Small intestine (tissue), 7 donors: ENCODE measurements at regions not wholly inside any gene's neighbourhood (a gene's known extent, or its start where the extent isn't known, plus 50 kb on each side); places are given as distances from the start of the nearest gene placed in this dataset.

ENCODE experiments used
- DNase-seq, 2 donors: peaks; one replicate each; pipeline versions ENCODE4 v3.0.0 to v3.0.0-alpha.2; 2013
- FAIRE-seq: peaks from 2 replicates; lab custom pipeline; 2012; peaks lifted over from hg19 to GRCh38; lab: Jason Lieb, UNC
- H3K27ac ChIP-seq, 3 donors: one replicate each; pipeline ENCODE4 v1.5.1; 2013; ENCODE audit warnings: low read length in 2 of 3, mild to moderate bottlenecking in 2 of 3, control low read depth in 1 of 3, inconsistent platforms in 1 of 3, low read depth in 1 of 3, moderate library complexity in 1 of 3
- H3K27me3 ChIP-seq, 3 donors: one replicate each; pipeline ENCODE4 v1.6.1; 2013; ENCODE audit warnings: low read length in 3 of 3, inconsistent platforms in 1 of 3; ENCODE audit not compliant: control insufficient read depth in 3 of 3, insufficient read depth in 3 of 3
- H3K36me3 ChIP-seq, 3 donors: one replicate each; pipeline ENCODE4 v1.6.1; 2013; ENCODE audit warnings: low read length in 3 of 3, inconsistent platforms in 1 of 3, low read depth in 1 of 3, mild to moderate bottlenecking in 1 of 3, moderate library complexity in 1 of 3; ENCODE audit not compliant: control insufficient read depth in 3 of 3, insufficient read depth in 2 of 3
- H3K4me1 ChIP-seq, 3 donors: one replicate each; pipeline ENCODE4 v1.6.1; 2013; ENCODE audit warnings: low read length in 2 of 3, inconsistent platforms in 1 of 3, low read depth in 1 of 3, mild to moderate bottlenecking in 1 of 3, moderate library complexity in 1 of 3; ENCODE audit not compliant: control insufficient read depth in 3 of 3, insufficient read depth in 2 of 3
- H3K4me3 ChIP-seq, 3 donors: one replicate each; pipeline ENCODE4 v1.5.1; 2013; ENCODE audit warnings: low read length in 3 of 3, control low read depth in 1 of 3, inconsistent platforms in 1 of 3, low read depth in 1 of 3, mild to moderate bottlenecking in 1 of 3, moderate library complexity in 1 of 3
- H3K9me3 ChIP-seq, 2 donors: one replicate each; pipeline ENCODE4 v1.6.1; 2013; ENCODE audit warnings: low read depth in 1 of 2, low read length in 1 of 2; ENCODE audit not compliant: control insufficient read depth in 2 of 2, insufficient read depth in 1 of 2
- WGBS, 3 donors: extraction: QIAGEN DNeasy Blood & Tissue Kit; methylation state at CpG; one replicate each; pipeline ENCODE4 v1.1.7; 2013; 5-methylcytosine and 5-hydroxymethylcytosine counted together
- donor health status: healthy with polysubstance abuse.
- donor health status: control.
- donor health status: control.
- donor health status: Bipolar disorder and iron deficiency.
- donor health status: healthy.

DNA sequence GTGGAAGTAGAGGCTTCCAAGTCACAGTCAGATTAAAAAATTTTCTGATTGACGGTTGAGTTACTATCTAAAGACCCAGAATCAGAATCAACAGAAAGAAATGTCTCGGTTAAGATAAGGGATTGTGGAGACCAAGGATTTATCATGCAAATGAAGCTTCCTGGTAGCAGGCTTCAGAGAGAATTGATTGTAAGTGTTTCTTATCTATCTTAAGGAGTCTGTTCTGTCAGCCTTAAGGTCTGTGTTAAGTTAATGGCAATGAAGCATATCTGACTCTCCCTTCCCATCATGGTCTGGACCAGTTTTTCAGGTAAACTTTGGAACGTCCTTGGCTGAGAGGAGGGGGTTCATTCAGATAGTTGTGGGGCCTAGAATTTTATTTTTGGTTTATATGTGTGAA is 780.2 kb downstream of the FAM133A start:
- no peak overlapping the region for H3K4me3 ChIP-seq
- no peaks in the 10 kb centered on the region for H3K4me1 ChIP-seq
- no peaks in the 10 kb centered on the region for H3K9me3 ChIP-seq
- whole genome bisulfite sequencing, 3 donors = 30 to 31% (median 31%) methylated on average over 3 of the region's 3 CpGs
- no peak for DNase-seq
- H3K36me3 ChIP-seq = no peaks in the 10 kb centered on the region
- no peak overlapping the region for H3K27ac ChIP-seq
- no peak for FAIRE-seq
- no peaks in the 10 kb centered on the region for H3K27me3 ChIP-seq

DNA sequence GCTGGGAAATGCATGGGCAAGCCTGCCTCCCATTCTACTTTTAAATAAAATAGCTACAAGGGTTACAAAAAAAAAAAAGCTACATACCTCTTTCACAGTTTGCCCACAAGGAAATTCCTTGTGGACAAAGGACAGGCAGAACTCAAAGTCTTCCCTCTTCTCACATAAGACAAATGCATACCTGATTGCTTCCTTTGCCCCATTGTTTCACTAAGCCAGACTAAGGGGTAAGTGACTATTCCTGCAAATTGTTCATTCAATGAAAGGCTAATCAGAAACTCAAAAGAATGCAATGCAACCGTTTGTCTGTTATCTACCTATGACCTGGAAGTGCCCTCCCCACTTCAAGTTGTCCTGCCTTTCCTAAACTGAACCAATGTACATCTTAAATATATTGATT is 780.6 kb downstream of the FAM133A start:
- Histone ChIP-seq H3K27me3 (no peaks in the 10 kb centered on the region), H3K27ac (no peak overlapping the region), H3K36me3 (no peaks in the 10 kb centered on the region), H3K4me1 (no peaks in the 10 kb centered on the region), H3K9me3 (no peaks in the 10 kb centered on the region), H3K4me3 (no peak overlapping the region)
- FAIRE-seq (no peak), DNase-seq (no peak)
- WGBS, 3 donors = 0 to 9% (median 4%) methylated on average over 1 of the region's 1 CpG

DNA sequence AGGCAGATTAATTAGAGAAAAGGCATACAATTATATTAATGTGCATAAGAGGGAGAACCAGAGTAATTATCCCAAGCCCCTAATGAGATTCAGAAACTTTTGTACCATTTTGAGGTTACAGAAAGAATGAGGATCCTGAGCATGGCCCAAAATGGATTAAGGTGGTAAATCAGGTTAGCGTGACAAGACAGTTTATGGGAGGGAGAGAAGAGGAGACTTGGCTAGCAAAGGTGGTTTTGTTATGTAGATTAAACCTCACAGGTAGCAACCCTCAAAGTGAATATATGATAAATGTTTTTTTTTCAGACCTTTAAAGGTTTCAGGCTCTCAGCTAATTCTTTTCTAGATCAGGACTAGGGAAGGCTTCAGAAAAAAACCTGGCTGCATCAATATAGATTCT is 781.8 kb downstream of the FAM133A start:
- FAIRE-seq (no peak), DNase-seq (no peak)
- no peak overlapping the region for H3K27ac ChIP-seq
- no peaks in the 10 kb centered on the region for H3K36me3 ChIP-seq
- no peak overlapping the region for H3K4me3 ChIP-seq
- no peaks in the 10 kb centered on the region for H3K9me3 ChIP-seq
- 69 to 95% (median 90%) methylated on average over 1 of the region's 1 CpG for WGBS, 3 donors
- no peaks in the 10 kb centered on the region for H3K4me1 ChIP-seq
- no peaks in the 10 kb centered on the region for H3K27me3 ChIP-seq

DNA sequence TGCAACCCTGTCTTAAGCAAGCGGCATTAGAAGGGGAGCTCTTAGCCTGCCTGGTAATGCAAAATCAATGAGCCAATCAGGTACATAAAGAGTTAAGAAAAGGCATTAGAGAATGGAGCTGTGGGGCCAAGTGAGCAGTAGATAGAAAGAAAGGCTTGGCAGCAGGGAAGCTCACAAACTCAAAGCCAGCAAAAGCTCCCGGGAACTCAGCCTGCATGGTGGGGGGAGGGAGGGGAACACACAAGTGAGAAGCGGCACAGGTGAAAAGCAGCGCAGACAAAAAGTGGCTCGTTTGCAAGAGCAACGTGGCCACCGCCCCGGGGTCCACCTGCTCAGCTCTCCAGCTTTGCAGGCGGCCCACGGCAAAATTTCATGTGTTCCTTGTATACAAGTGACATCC is 818.5 kb downstream of the FAM133A start:
- Histone ChIP-seq H3K27ac (no peak overlapping the region), H3K36me3 (no peaks in the 10 kb centered on the region), H3K4me1 (no peaks in the 10 kb centered on the region), H3K9me3 (peaks cover 0 to 3% of the 10 kb centered on the region in 2 donors), H3K4me3 (no peak overlapping the region), H3K27me3 (no peaks in the 10 kb centered on the region)
- FAIRE-seq = no peak
- WGBS, 3 donors = 25 to 51% (median 33%) methylated on average over 10 of the region's 10 CpGs
- DNase-seq = no peak

DNA sequence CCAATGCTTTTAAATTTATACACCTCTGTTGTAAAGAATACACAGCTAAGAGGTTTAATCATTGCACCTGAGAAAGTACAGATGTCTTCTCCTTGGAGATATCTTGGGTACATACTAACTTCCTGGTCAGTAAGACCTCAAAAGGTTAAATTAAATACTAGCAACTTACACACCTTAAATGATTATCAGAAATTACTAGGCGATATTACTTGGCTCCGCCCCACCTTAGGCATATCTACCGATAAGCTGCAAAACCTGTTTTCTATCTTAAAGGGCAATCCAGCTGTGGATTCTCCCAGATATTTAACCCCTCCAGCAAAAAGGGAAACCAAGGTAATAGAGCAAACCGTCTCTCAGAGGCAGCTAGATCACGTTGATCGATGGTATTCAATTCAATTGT is 819.4 kb downstream of the FAM133A start:
- Histone ChIP-seq H3K27me3 (no peaks in the 10 kb centered on the region), H3K27ac (no peak overlapping the region), H3K4me3 (no peak overlapping the region), H3K4me1 (no peaks in the 10 kb centered on the region), H3K9me3 (peaks cover 0 to 3% of the 10 kb centered on the region in 2 donors), H3K36me3 (no peaks in the 10 kb centered on the region)
- FAIRE-seq (no peak), DNase-seq (no peak)
- 18 to 63% (median 42%) methylated on average over 6 of the region's 6 CpGs for WGBS, 3 donors

DNA sequence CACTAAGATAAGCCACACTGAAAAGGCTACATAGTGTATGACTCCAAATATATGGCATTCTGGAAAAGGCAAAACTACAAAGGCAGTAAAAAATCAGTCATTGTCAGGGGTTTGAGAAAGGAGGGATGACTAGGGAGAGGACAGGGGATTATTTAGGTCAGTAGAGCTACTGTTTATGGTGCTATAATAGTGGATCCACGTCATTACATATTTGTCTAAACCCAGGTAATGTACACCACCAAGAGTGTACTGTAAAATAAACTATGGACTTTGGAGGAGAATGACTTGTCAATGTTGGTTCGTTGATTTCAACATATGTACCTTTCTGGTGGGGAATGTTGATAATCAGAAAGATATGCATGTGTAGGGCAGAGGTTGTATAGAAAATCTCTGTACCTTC is 837.6 kb downstream of the FAM133A start:
- Histone ChIP-seq H3K27me3 (no peaks in the 10 kb centered on the region), H3K9me3 (no peaks in the 10 kb centered on the region), H3K27ac (peak overlapping the region in 1 of 3 donors; percentile 22), H3K4me1 (no peaks in the 10 kb centered on the region), H3K4me3 (no peak overlapping the region), H3K36me3 (no peaks in the 10 kb centered on the region)
- 17 to 29% (median 27%) methylated on average over 2 of the region's 2 CpGs for WGBS, 3 donors
- no peak for FAIRE-seq
- peak in 1 of 2 donors; percentile 49 for DNase-seq

DNA sequence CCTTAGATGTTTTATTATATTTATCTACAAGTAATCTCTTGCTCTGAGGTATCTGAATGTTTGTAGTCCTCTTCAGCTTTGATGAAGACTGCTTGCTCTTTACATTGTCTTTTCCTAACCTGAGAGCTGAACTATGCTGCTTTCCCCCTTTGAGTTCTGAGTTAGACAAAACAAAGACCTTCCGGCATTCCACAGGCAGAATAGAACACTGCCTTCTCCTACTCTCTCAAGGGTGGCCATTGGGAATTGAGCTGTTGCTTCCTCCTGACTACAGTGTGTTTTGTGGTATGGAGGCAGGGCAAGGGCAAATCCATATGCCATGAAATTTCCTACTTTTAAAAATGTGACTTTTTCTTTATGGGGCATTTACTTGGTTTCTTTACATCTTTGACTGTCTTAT is 841.0 kb downstream of the FAM133A start:
- Histone ChIP-seq H3K27me3 (no peaks in the 10 kb centered on the region), H3K36me3 (no peaks in the 10 kb centered on the region), H3K4me1 (no peaks in the 10 kb centered on the region), H3K9me3 (no peaks in the 10 kb centered on the region), H3K27ac (no peak overlapping the region), H3K4me3 (no peak overlapping the region)
- DNase-seq (no peak), FAIRE-seq (no peak)
- WGBS, 3 donors = 79 to 100% (median 90%) methylated on average over 1 of the region's 1 CpG

DNA sequence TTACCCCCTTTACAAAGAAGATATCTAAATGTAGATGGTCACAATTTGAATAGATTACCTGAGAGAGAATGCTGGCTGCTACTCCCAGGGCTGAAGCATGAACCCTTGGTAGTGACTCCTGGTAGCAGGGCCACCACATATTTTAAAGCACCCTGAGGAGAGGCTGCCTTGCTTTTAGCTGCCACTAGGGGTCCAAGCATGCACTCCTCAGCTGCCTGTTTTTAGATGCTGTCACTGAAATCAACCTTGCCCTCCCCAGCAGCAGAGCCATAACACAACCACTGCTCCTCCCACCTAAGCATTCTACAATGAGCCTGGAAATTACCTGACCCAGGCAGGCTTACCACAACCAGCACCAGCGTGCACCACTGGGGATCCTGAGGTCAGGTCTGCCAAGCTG is 850.9 kb downstream of the FAM133A start:
- no peak for DNase-seq
- Histone ChIP-seq H3K27me3 (no peaks in the 10 kb centered on the region), H3K36me3 (no peaks in the 10 kb centered on the region), H3K27ac (no peak overlapping the region), H3K9me3 (peaks cover 0 to 5% of the 10 kb centered on the region in 2 donors), H3K4me3 (no peak overlapping the region), H3K4me1 (no peaks in the 10 kb centered on the region)
- 24 to 63% (median 25%) methylated on average over 1 of the region's 1 CpG for WGBS, 3 donors
- no peak for FAIRE-seq

DNA sequence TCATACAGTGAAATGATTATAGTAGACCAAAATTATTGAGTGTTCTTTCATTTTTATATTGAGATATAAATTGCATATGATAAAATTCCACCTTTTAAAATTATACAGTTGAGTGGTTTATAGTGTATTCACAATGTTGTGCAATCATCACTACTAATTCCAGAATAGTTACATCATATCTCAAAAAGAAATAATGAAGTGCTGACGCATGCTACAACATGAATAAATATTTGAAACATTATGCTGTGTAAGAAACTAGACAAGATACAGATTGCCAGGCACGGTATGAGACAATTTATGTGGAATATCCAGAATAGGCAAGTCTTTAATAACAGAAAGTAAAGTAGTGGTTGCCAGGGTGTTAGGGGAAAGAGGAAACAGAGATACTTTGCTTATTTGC is 871.7 kb downstream of the FAM133A start:
- H3K9me3 ChIP-seq = no peaks in the 10 kb centered on the region
- H3K4me1 ChIP-seq = no peaks in the 10 kb centered on the region
- H3K27me3 ChIP-seq = no peaks in the 10 kb centered on the region
- H3K4me3 ChIP-seq = no peak overlapping the region
- no peaks in the 10 kb centered on the region for H3K36me3 ChIP-seq
- H3K27ac ChIP-seq = no peak overlapping the region
- FAIRE-seq (no peak), DNase-seq (no peak)
- 48 to 51% (median 49%) methylated on average over 2 of the region's 2 CpGs for WGBS, 3 donors
